ENCODE measurements at regions not wholly inside any gene's neighbourhood (a gene's known extent, or its start where the extent isn't known, plus 50 kb on each side); places are given as distances from the start of the nearest gene placed in this dataset.

GRCh38 chr19:31981545-31981944 lies 363.9 kb upstream of the ZNF507 start:
- H3K36me3 ChIP-seq = no peaks in the 10 kb centered on the region
- no peaks in the 10 kb centered on the region for H3K9me3 ChIP-seq
- no peaks in the 10 kb centered on the region for H3K4me1 ChIP-seq (ENCODE audit: control insufficient read depth in 1 of 2, insufficient read depth in 1 of 2, low read depth in 1 of 2, low read length in 1 of 2)
- H3K27me3 ChIP-seq = no peaks in the 10 kb centered on the region
- no peak overlapping the region for H3K27ac ChIP-seq
- no peak overlapping the region for H3K4me3 ChIP-seq (ENCODE audit: low read depth in 1 of 2, low read length in 1 of 2)
- no peak for TF ChIP-seq CTCF (IDR thresholded peaks at IDR 0.05)

GRCh38 chr19:31983647-31984046 lies 361.8 kb upstream of the ZNF507 start:
- H3K9me3 ChIP-seq = no peaks in the 10 kb centered on the region
- no peak overlapping the region for H3K4me3 ChIP-seq (ENCODE audit: low read depth in 1 of 2, low read length in 1 of 2)
- H3K36me3 ChIP-seq = no peaks in the 10 kb centered on the region
- no peak for TF ChIP-seq CTCF (IDR thresholded peaks at IDR 0.05)
- H3K4me1 ChIP-seq (ENCODE audit: control insufficient read depth in 1 of 2, insufficient read depth in 1 of 2, low read depth in 1 of 2, low read length in 1 of 2) = no peaks in the 10 kb centered on the region
- no peaks in the 10 kb centered on the region for H3K27me3 ChIP-seq
- no peak overlapping the region for H3K27ac ChIP-seq

- H3K4me3 ChIP-seq (ENCODE audit: low read depth in 1 of 2, low read length in 1 of 2) = no peak overlapping the region
- H3K27me3 ChIP-seq = no peaks in the 10 kb centered on the region
- no peaks in the 10 kb centered on the region for H3K9me3 ChIP-seq
- no peaks in the 10 kb centered on the region for H3K36me3 ChIP-seq
- H3K27ac ChIP-seq = no peak overlapping the region
- no peak for TF ChIP-seq CTCF (IDR thresholded peaks at IDR 0.05)
- no peaks in the 10 kb centered on the region for H3K4me1 ChIP-seq (ENCODE audit: control insufficient read depth in 1 of 2, insufficient read depth in 1 of 2, low read depth in 1 of 2, low read length in 1 of 2)
Observed at GRCh38 chr19:31985001-31985605, 360.3 kb upstream of the ZNF507 start.

GRCh38 chr19:31986951-31987350 lies 358.5 kb upstream of the ZNF507 start:
- Histone ChIP-seq H3K4me1 (ENCODE audit: control insufficient read depth in 1 of 2, insufficient read depth in 1 of 2, low read depth in 1 of 2, low read length in 1 of 2) (no peaks in the 10 kb centered on the region), H3K27me3 (no peaks in the 10 kb centered on the region), H3K4me3 (ENCODE audit: low read depth in 1 of 2, low read length in 1 of 2) (no peak overlapping the region), H3K9me3 (no peaks in the 10 kb centered on the region), H3K36me3 (no peaks in the 10 kb centered on the region), H3K27ac (no peak overlapping the region)
- no peak for TF ChIP-seq CTCF (IDR thresholded peaks at IDR 0.05)

- Histone ChIP-seq H3K4me1 (ENCODE audit: control insufficient read depth in 1 of 2, insufficient read depth in 1 of 2, low read depth in 1 of 2, low read length in 1 of 2) (no peaks in the 10 kb centered on the region), H3K9me3 (no peaks in the 10 kb centered on the region), H3K36me3 (no peaks in the 10 kb centered on the region), H3K27ac (no peak overlapping the region), H3K4me3 (ENCODE audit: low read depth in 1 of 2, low read length in 1 of 2) (no peak overlapping the region), H3K27me3 (no peaks in the 10 kb centered on the region)
- no peak for TF ChIP-seq CTCF (IDR thresholded peaks at IDR 0.05)
Observed at GRCh38 chr19:31988256-31988655, 357.2 kb upstream of the ZNF507 start.
